ENCODE measurements at regions not wholly inside any gene's neighbourhood (a gene's known extent, or its start where the extent isn't known, plus 50 kb on each side); places are given as distances from the start of the nearest gene placed in this dataset.

DNA sequence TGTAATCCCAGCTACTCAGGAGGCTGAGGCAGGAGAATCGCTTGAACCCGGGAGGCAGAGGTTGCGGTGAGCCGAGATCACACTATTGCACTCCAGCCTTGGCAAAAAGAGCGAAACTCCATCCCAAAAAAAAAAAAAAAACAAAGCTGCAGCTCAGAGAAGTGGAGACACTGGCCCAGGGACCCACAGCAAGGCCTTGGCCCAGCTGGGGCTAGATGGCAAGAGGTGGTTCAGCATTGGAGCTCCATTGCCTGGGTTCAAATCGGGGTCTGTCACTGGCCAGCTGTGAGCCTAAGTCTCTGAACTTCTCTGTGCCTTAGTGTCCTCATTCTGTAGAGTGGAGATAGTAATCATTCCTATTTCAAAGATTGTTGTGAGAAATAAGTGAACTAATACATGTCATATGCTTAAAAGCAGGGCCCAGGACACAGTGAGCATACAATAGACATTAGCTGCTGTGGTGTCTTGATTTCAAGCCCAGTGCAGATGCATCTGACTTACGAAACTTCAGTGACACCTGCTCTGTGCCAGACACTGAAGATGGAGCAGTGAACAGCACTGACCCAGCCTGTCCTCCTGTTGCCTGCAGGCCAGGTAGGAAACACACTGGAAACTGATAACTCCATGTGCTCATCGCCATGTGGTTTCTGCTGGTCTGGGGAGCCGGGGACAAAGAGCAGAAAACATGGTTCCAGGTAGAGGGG lies 127.7 kb downstream of the C9orf50 start (continued):
- TF ChIP-seq, protein P1, sequence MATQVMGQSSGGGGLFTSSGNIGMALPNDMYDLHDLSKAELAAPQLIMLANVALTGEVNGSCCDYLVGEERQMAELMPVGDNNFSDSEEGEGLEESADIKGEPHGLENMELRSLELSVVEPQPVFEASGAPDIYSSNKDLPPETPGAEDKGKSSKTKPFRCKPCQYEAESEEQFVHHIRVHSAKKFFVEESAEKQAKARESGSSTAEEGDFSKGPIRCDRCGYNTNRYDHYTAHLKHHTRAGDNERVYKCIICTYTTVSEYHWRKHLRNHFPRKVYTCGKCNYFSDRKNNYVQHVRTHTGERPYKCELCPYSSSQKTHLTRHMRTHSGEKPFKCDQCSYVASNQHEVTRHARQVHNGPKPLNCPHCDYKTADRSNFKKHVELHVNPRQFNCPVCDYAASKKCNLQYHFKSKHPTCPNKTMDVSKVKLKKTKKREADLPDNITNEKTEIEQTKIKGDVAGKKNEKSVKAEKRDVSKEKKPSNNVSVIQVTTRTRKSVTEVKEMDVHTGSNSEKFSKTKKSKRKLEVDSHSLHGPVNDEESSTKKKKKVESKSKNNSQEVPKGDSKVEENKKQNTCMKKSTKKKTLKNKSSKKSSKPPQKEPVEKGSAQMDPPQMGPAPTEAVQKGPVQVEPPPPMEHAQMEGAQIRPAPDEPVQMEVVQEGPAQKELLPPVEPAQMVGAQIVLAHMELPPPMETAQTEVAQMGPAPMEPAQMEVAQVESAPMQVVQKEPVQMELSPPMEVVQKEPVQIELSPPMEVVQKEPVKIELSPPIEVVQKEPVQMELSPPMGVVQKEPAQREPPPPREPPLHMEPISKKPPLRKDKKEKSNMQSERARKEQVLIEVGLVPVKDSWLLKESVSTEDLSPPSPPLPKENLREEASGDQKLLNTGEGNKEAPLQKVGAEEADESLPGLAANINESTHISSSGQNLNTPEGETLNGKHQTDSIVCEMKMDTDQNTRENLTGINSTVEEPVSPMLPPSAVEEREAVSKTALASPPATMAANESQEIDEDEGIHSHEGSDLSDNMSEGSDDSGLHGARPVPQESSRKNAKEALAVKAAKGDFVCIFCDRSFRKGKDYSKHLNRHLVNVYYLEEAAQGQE (IDR thresholded peaks at IDR 0.05; ENCODE audit: low read depth), result no peak

DNA sequence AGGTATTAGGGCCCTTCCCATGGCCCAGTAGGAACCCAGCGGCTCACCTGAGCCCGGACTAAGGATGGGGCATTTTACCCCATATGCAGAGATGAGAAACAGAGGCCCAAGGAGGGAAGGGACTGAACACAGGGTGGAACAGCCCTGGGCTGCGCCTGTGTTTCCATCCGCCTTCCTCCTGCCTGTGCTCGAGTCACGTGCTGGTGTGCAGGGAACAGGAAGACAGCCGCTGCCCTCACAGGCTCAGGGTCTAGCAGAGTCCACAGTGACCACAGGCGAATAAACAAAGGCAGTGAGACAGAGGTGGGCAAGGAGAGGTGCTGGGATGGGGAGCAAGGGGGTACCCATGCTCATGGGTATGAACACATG lies 129.4 kb downstream of the C9orf50 start:
- ATAC-seq, result no peak
- peaks cover 73 to 100% of the 10 kb centered on the region in 2 experiments for H3K4me1 ChIP-seq (ENCODE audit: control insufficient read depth in 1 of 2, insufficient read depth in 2 of 2, low read length in 2 of 2)
- DNase-seq (ENCODE audit: low read depth, low spot score), result no peak
- peak overlapping the region; percentile 100 for H3K27ac ChIP-seq (ENCODE audit: low read depth, low read length)
- CTCF ChIA-PET, result no interaction called here
- no peaks in the 10 kb centered on the region for H3K36me3 ChIP-seq (ENCODE audit: control insufficient read depth in 1 of 2, insufficient read depth in 2 of 2, low read length in 2 of 2)
- peak overlapping the region; percentile 89 for H3K9ac ChIP-seq (ENCODE audit: low read length)
- H3K27me3 ChIP-seq (ENCODE audit: insufficient read depth, low read length), result no peaks in the 10 kb centered on the region
- no peaks in the 10 kb centered on the region for H3K9me2 ChIP-seq (ENCODE audit: insufficient read depth)
- no peaks in the 10 kb centered on the region for H4K20me1 ChIP-seq (ENCODE audit: insufficient read depth)
- H3K4me2 ChIP-seq (ENCODE audit: low read length), result peak overlapping the region; percentile 92
- H2AFZ ChIP-seq (ENCODE audit: low read depth, low read length, poor library complexity, severe bottlenecking), result no peak overlapping the region
- BruUV-seq (replicated peaks), result no TSS peak
- no peaks in the 10 kb centered on the region for H3K9me3 ChIP-seq (ENCODE audit: control insufficient read depth in 1 of 2, insufficient read depth in 1 of 2, low read depth in 1 of 2, low read length in 2 of 2)
- RAD21 ChIA-PET (ENCODE audit: low non-redundant PET in 1 of 2, low total read pairs in 2 of 2, uncharacterized antibody in 2 of 2, unreplicated experiment in 2 of 2), result no interaction called here
- peaks cover 43% of the 10 kb centered on the region for H3K79me2 ChIP-seq (ENCODE audit: insufficient read depth, low read length)
- no peak overlapping the region for H3K4me3 ChIP-seq (replicated peaks in 1 of 2; ENCODE audit: low read depth in 1 of 2, low read length in 2 of 2)
- POLR2A ChIA-PET, result interaction anchor here (1.6 to 2.9 kb wide), 3 partner anchors 314 to 318 kb away, joined by 5 to 15 read pairs (median 6); partner anchors contain the start of gene IER5L
- intact Hi-C loops (cut with micrococcal nuclease), result no loop called here
- TF ChIP-seq EZH2 (IDR thresholded peaks at IDR 0.05) (no peak), ZNF274 (IDR thresholded peaks at IDR 0.05; ENCODE audit: low read depth, low read length) (no peak), ZFX (IDR thresholded peaks at IDR 0.05) (no peak), ELF1 (IDR thresholded peaks at IDR 0.05; ENCODE audit: borderline replicate concordance, low read depth) (no peak), SP1 (IDR thresholded peaks at IDR 0.05; ENCODE audit: low read depth) (no peak), CEBPB (IDR thresholded peaks at IDR 0.05; ENCODE audit: low read depth) (no peak), FOSL1 (IDR thresholded peaks at IDR 0.05; ENCODE audit: low read depth) (no peak), CBX3 (IDR thresholded peaks at IDR 0.05; ENCODE audit: low read depth) (no peak)
- TF ChIP-seq, protein P2, sequence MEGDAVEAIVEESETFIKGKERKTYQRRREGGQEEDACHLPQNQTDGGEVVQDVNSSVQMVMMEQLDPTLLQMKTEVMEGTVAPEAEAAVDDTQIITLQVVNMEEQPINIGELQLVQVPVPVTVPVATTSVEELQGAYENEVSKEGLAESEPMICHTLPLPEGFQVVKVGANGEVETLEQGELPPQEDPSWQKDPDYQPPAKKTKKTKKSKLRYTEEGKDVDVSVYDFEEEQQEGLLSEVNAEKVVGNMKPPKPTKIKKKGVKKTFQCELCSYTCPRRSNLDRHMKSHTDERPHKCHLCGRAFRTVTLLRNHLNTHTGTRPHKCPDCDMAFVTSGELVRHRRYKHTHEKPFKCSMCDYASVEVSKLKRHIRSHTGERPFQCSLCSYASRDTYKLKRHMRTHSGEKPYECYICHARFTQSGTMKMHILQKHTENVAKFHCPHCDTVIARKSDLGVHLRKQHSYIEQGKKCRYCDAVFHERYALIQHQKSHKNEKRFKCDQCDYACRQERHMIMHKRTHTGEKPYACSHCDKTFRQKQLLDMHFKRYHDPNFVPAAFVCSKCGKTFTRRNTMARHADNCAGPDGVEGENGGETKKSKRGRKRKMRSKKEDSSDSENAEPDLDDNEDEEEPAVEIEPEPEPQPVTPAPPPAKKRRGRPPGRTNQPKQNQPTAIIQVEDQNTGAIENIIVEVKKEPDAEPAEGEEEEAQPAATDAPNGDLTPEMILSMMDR (IDR thresholded peaks at IDR 0.05 in 2 of 3, conservative IDR thresholded peaks at IDR 0.05 in 1 of 3; ENCODE audit: borderline replicate concordance in 1 of 3, insufficient read depth in 1 of 3, low read depth in 2 of 3, low read length in 2 of 3), result no peak
- TF ChIP-seq, protein P1 (IDR thresholded peaks at IDR 0.05; ENCODE audit: low read depth), result no peak
- TF ChIP-seq, protein P3, sequence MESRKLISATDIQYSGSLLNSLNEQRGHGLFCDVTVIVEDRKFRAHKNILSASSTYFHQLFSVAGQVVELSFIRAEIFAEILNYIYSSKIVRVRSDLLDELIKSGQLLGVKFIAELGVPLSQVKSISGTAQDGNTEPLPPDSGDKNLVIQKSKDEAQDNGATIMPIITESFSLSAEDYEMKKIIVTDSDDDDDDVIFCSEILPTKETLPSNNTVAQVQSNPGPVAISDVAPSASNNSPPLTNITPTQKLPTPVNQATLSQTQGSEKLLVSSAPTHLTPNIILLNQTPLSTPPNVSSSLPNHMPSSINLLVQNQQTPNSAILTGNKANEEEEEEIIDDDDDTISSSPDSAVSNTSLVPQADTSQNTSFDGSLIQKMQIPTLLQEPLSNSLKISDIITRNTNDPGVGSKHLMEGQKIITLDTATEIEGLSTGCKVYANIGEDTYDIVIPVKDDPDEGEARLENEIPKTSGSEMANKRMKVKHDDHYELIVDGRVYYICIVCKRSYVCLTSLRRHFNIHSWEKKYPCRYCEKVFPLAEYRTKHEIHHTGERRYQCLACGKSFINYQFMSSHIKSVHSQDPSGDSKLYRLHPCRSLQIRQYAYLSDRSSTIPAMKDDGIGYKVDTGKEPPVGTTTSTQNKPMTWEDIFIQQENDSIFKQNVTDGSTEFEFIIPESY (IDR thresholded peaks at IDR 0.05; ENCODE audit: extremely low read depth, insufficient replicate concordance, low read length), result no peak
- TF ChIP-seq, protein P4, sequence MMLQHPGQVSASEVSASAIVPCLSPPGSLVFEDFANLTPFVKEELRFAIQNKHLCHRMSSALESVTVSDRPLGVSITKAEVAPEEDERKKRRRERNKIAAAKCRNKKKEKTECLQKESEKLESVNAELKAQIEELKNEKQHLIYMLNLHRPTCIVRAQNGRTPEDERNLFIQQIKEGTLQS (IDR thresholded peaks at IDR 0.05), result no peak
